A549 (cell line): ENCODE measurements at regions not wholly inside any gene's neighbourhood (a gene's known extent, or its start where the extent isn't known, plus 50 kb on each side); places are given as distances from the start of the nearest gene placed in this dataset.

Experiments
- ATAC-seq, 2 experiments: fragments of 200-7000 bp in 1 of 2; fragments of >200 bp in 1 of 2; cut with Nextera tagmentation in 1 of 2; cut with Tn5 transposase in 1 of 2; 3 replicates each; pipeline versions ENCODE4 v1.8.0 to v1.9.1; 2018 to 2020; ENCODE audit warnings: mild to moderate bottlenecking in 1 of 2, moderate library complexity in 1 of 2
- CTCF ChIA-PET: fragments of 300-600 bp; sonication (Branson Sonifier 250); formaldehyde crosslinking; extraction: SDS; loops from one replicate; lab custom pipeline; 2021; ENCODE audit warnings: antibody characterized with exemption, inconsistent platforms; lab: Yijun Ruan, JAX
- POLR2A ChIA-PET: fragments of 350-600 bp; formaldehyde crosslinking; extraction: SDS; loops from one replicate; lab custom pipeline; 2021; ENCODE audit warnings: antibody characterized with exemption, inconsistent platforms; lab: Yijun Ruan, JAX
- DNase-seq, 2 experiments: peaks; one replicate each; pipeline versions ENCODE4 v3.0.0 to v3.0.0-alpha.2; 2011 to 2016; ENCODE audit warnings: low read depth in 1 of 2, low spot score in 1 of 2
- FAIRE-seq: peaks from 2 replicates; lab custom pipeline; 2011; peaks lifted over from hg19 to GRCh38; lab: Jason Lieb, UNC
- H3K27ac ChIP-seq, 2 experiments: fragments of >200 bp; sonication (Bioruptor Twin); formaldehyde crosslinking; 3 replicates each; pipeline ENCODE4 v1.5.1; 2016 to 2017
- H3K4me1 ChIP-seq: fragments of >200 bp; sonication (Bioruptor Twin); formaldehyde crosslinking; 3 replicates; pipeline ENCODE4 v1.6.1; 2016
- H3K4me2 ChIP-seq: fragments of >200 bp; sonication (Bioruptor Twin); formaldehyde crosslinking; 3 replicates; pipeline ENCODE4 v1.6.1; 2016
- H3K4me3 ChIP-seq: fragments of >200 bp; sonication (Bioruptor Twin); formaldehyde crosslinking; 3 replicates; pipeline ENCODE4 v1.5.1; 2016
- H3K9me3 ChIP-seq: fragments of >200 bp; sonication (Bioruptor Twin); formaldehyde crosslinking; 3 replicates; pipeline ENCODE4 v1.6.1; 2016
- CBX8 ChIP-seq: fragments of 200-600 bp; sonication (generic); IDR thresholded peaks from 2 replicates; pipeline ENCODE4 v1.6.1; 2016
- CHD2 ChIP-seq: fragments of 150-350 bp; IDR thresholded peaks from 2 replicates; pipeline ENCODE4 v1.6.1; 2014; ENCODE audit warnings: low read length; ENCODE audit not compliant: partially characterized antibody
- CHD4 ChIP-seq: fragments of 200-600 bp; sonication (generic); IDR thresholded peaks from 2 replicates; pipeline ENCODE4 v1.6.1; 2016; ENCODE audit warnings: antibody characterized with exemption, mild to moderate bottlenecking, borderline replicate concordance
- CTCF ChIP-seq: fragments of >200 bp; sonication (Bioruptor Twin); formaldehyde crosslinking; IDR thresholded peaks from 3 replicates; pipeline ENCODE4 v1.5.1; 2016
- EHF ChIP-seq: fragments of 250-450 bp; sonication (Bioruptor Pico); IDR thresholded peaks from 2 replicates; pipeline ENCODE4 v1.5.0; 2020; ENCODE audit warnings: mild to moderate bottlenecking
- ELK1 ChIP-seq: fragments of 150-350 bp; IDR thresholded peaks from 2 replicates; pipeline ENCODE4 v1.6.1; 2014; ENCODE audit warnings: low read depth, mild to moderate bottlenecking, low read length
- EP300 ChIP-seq, 2 experiments: fragments of >200 bp; sonication (Bioruptor Twin); formaldehyde crosslinking; IDR thresholded peaks; 2 replicates in 1 of 2; 3 replicates in 1 of 2; pipeline ENCODE4 v1.6.1; 2016 to 2017
- FOSL2 ChIP-seq, 2 experiments: fragments of 450-650 bp in 1 of 2; fragments of >200 bp in 1 of 2; sonication (Bioruptor Twin) in 1 of 2; formaldehyde crosslinking; IDR thresholded peaks; 2 replicates each; pipeline versions ENCODE4 v1.5.0 to v1.6.1; 2016 to 2020; ENCODE audit warnings: mild to moderate bottlenecking in 1 of 2, moderate library complexity in 1 of 2
- FOXS1 ChIP-seq: fragments of 250-450 bp; sonication (Bioruptor Pico); IDR thresholded peaks from 2 replicates; pipeline ENCODE4 v1.5.0; 2020; ENCODE audit warnings: mild to moderate bottlenecking, moderate library complexity
- HDAC2 ChIP-seq: fragments of 200-600 bp; sonication (generic); IDR thresholded peaks from 2 replicates; pipeline ENCODE4 v1.6.1; 2016
- HES2 ChIP-seq: fragments of >200 bp; sonication (Bioruptor Twin); formaldehyde crosslinking; IDR thresholded peaks from 2 replicates; pipeline ENCODE4 v1.6.1; 2016
- HEYL ChIP-seq: fragments of 250-450 bp; sonication (Bioruptor Pico); IDR thresholded peaks from 2 replicates; pipeline ENCODE4 v1.8.0; 2021; ENCODE audit warnings: mild to moderate bottlenecking, moderate library complexity
- HMGXB4 ChIP-seq: fragments of 250-450 bp; sonication (Bioruptor Pico); IDR thresholded peaks from 2 replicates; pipeline ENCODE4 v1.5.0; 2021; ENCODE audit warnings: mild to moderate bottlenecking, moderate library complexity, borderline replicate concordance
- HOXA7 ChIP-seq: fragments of 250-450 bp; sonication (Bioruptor Pico); IDR thresholded peaks from 2 replicates; pipeline ENCODE4 v1.5.0; 2020; ENCODE audit warnings: mild to moderate bottlenecking, moderate library complexity
- HOXB13 ChIP-seq: fragments of 250-450 bp; sonication (Bioruptor Pico); IDR thresholded peaks from 2 replicates; pipeline ENCODE4 v1.5.0; 2020; ENCODE audit warnings: low read depth, mild to moderate bottlenecking, moderate library complexity
- HOXB5 ChIP-seq: fragments of 250-450 bp; sonication (Bioruptor Pico); IDR thresholded peaks from 2 replicates; pipeline ENCODE4 v1.5.0; 2020; ENCODE audit warnings: mild to moderate bottlenecking, moderate library complexity
- JUNB ChIP-seq: fragments of >200 bp; sonication (Bioruptor Twin); formaldehyde crosslinking; IDR thresholded peaks from 2 replicates; pipeline ENCODE4 v1.6.1; 2016
- KDM5A ChIP-seq: fragments of 200-600 bp; sonication (generic); IDR thresholded peaks from 2 replicates; pipeline ENCODE4 v1.6.1; 2016; ENCODE audit warnings: antibody characterized with exemption, mild to moderate bottlenecking
- MYC ChIP-seq: IDR thresholded peaks from 2 replicates; pipeline ENCODE4 v1.6.1; 2012; ENCODE audit warnings: mild to moderate bottlenecking, inconsistent platforms, low read length, improper control_type of control experiment, borderline replicate concordance
- NFE2L2 ChIP-seq: fragments of 150-350 bp; conservative IDR thresholded peaks from 2 replicates; pipeline ENCODE4 v1.6.1; 2014; ENCODE audit warnings: low read length
- NR3C1 ChIP-seq: fragments of >200 bp; sonication (Bioruptor Twin); formaldehyde crosslinking; IDR thresholded peaks from 3 replicates; pipeline ENCODE4 v1.6.1; 2017
- PBX3 ChIP-seq: IDR thresholded peaks from 2 replicates; pipeline ENCODE4 v1.6.1; 2012
- PHF8 ChIP-seq: fragments of 200-600 bp; sonication (generic); IDR thresholded peaks from 2 replicates; pipeline ENCODE4 v1.6.1; 2016; ENCODE audit warnings: low read depth, mild to moderate bottlenecking, antibody characterized with exemption, moderate library complexity, borderline replicate concordance
- RCOR1 ChIP-seq: fragments of 150-350 bp; IDR thresholded peaks from 2 replicates; pipeline ENCODE4 v1.6.1; 2014; ENCODE audit warnings: antibody characterized with exemption, low read length, low read depth
- SMC3 ChIP-seq: fragments of >200 bp; sonication (Bioruptor Twin); formaldehyde crosslinking; IDR thresholded peaks from 3 replicates; pipeline ENCODE4 v1.6.1; 2018; ENCODE audit warnings: inconsistent platforms
- SREBF2 ChIP-seq: fragments of 450-650 bp; IDR thresholded peaks from 2 replicates; pipeline ENCODE4 v1.6.1; 2014; ENCODE audit warnings: mild to moderate bottlenecking, moderate library complexity
- TFCP2L1 ChIP-seq: fragments of 250-450 bp; sonication (Bioruptor Pico); IDR thresholded peaks from 2 replicates; pipeline ENCODE4 v1.5.0; 2021; ENCODE audit warnings: mild to moderate bottlenecking
- ZC3H11A ChIP-seq: fragments of 450-650 bp; IDR thresholded peaks from 2 replicates; pipeline ENCODE4 v1.6.1; 2014; ENCODE audit warnings: antibody characterized with exemption, mild to moderate bottlenecking
- ZNF302 ChIP-seq: fragments of 250-450 bp; sonication (Bioruptor Pico); IDR thresholded peaks from 2 replicates; pipeline ENCODE4 v1.9.0; 2021; ENCODE audit warnings: inconsistent platforms, mild to moderate bottlenecking, moderate library complexity
- WGBS: methylation state at CpG from one replicate; pipeline ENCODE4 v1.1.6; 2017; ENCODE audit errors: missing lambda C conversion rate; 5-methylcytosine and 5-hydroxymethylcytosine counted together

GRCh38 chr14:100427166-100427565 lies 104.0 kb downstream of the SLC25A47 start:
- Histone ChIP-seq H3K4me1 (peaks cover 24% of the 10 kb centered on the region), H3K4me2 (no peak overlapping the region), H3K4me3 (no peak overlapping the region), H3K9me3 (no peaks in the 10 kb centered on the region), H3K27ac (no peak overlapping the region; a peak in 1 of 6 replicates)
- ATAC-seq (no peak), FAIRE-seq (no peak), DNase-seq (no peak)
- WGBS, result 73% methylated on average over 6 of the region's 6 CpGs
- TF ChIP-seq HOXA7 (CRISPR knock-in tag) (no peak), FOXS1 (CRISPR knock-in tag) (no peak), JUNB (no peak), SREBF2 (no peak), HMGXB4 (no peak), PHF8 (no peak), MYC (no peak), SMC3 (no peak), ZC3H11A (no peak), TFCP2L1 (no peak), CBX8 (no peak)
- POLR2A ChIA-PET, result interaction anchor here (1.6 kb wide), 1 partner anchor 10 kb away, joined by 4 read pairs; no protein-coding TSS in a partner anchor
- CTCF ChIA-PET, result interaction anchor here (1.0 to 14.8 kb wide), 8 partner anchors 9 to 225 kb away, joined by 3 to 292 read pairs (median 6); no protein-coding TSS in a partner anchor

GRCh38 chr14:100428727-100429126 lies 105.6 kb downstream of the SLC25A47 start:
- H3K27ac ChIP-seq, result no peak overlapping the region
- CTCF ChIA-PET, result interaction anchor here (0.7 to 9.1 kb wide), 3 partner anchors 11 to 44 kb away, joined by 5 to 61 read pairs (median 7); no protein-coding TSS in a partner anchor
- 83% methylated on average over 9 of the region's 9 CpGs for WGBS
- peaks cover 14% of the 10 kb centered on the region for H3K4me1 ChIP-seq
- no peaks in the 10 kb centered on the region for H3K9me3 ChIP-seq
- no peak for TF ChIP-seq EP300 (IDR thresholded peaks at IDR 0.05)
- no peak for TF ChIP-seq MYC
- no peak for TF ChIP-seq NR3C1
- TF ChIP-seq RCOR1, result no peak
- TF ChIP-seq, all 56 proteins: peak for 0
- Histone ChIP-seq H3K4me3 (no peak overlapping the region), H3K4me2 (no peak overlapping the region)
- no peak for FAIRE-seq
- ATAC-seq, result no peak
- no peak for DNase-seq
- POLR2A ChIA-PET, result no interaction called here

- H3K9me3 ChIP-seq, result no peaks in the 10 kb centered on the region
- CTCF ChIA-PET, result interaction anchor here (0.7 to 9.1 kb wide), 4 partner anchors 10 to 44 kb away, joined by 3 to 61 read pairs (median 6); no protein-coding TSS in a partner anchor
- 75% methylated on average over 3 of the region's 3 CpGs for WGBS
- TF ChIP-seq HES2 (no peak), HOXB13 (CRISPR knock-in tag) (no peak), ZNF302 (no peak), HEYL (CRISPR knock-in tag) (no peak), KDM5A (no peak), FOSL2 (IDR thresholded peaks at IDR 0.05) (no peak), FOSL2 (CRISPR knock-in tag; IDR thresholded peaks at IDR 0.05) (no peak), ELK1 (no peak), EP300 (IDR thresholded peaks at IDR 0.05) (no peak), NFE2L2 (no peak), EHF (CRISPR knock-in tag) (no peak), HDAC2 (no peak), PBX3 (no peak), CTCF (no peak), CHD2 (no peak), FOXS1 (CRISPR knock-in tag) (no peak), HOXB5 (CRISPR knock-in tag) (no peak), JUNB (no peak), CHD4 (no peak)
These were observed 106.4 kb downstream of the SLC25A47 start for GRCh38 chr14:100429537-100429936.

More at GRCh38 chr14:100429537-100429936, 106.4 kb downstream of the SLC25A47 start:
- no peak for FAIRE-seq
- Histone ChIP-seq H3K4me2 (no peak overlapping the region), H3K4me3 (no peak overlapping the region), H3K27ac (no peak overlapping the region), H3K4me1 (peaks cover 15% of the 10 kb centered on the region)
- no peak for DNase-seq
- ATAC-seq, result no peak
- POLR2A ChIA-PET, result no interaction called here
